Activated CD4-positive, alpha-beta memory T cell treated with anti-CD3 and anti-CD28 coated beads for 36 hours (primary cell): ENCODE measurements at regions not wholly inside any gene's neighbourhood (a gene's known extent, or its start where the extent isn't known, plus 50 kb on each side); places are given as distances from the start of the nearest gene placed in this dataset.
"Not testable (repeated sequence)": the region's sequence is repeated elsewhere in the genome, so short reads cannot be mapped to it uniquely, and the experiment has no call there.

Source experiments
- CTCF ChIA-PET: fragments of 350-600 bp; sonication (Branson Sonifier 250); formaldehyde crosslinking; loops from one replicate; lab custom pipeline; 2021; ENCODE audit warnings: antibody characterized with exemption, inconsistent platforms; lab: Charles Lee
- POLR2A ChIA-PET: fragments of 350-600 bp; sonication (Branson Sonifier 250); formaldehyde crosslinking; loops from one replicate; lab custom pipeline; 2021; ENCODE audit warnings: antibody characterized with exemption; lab: Charles Lee
- DNase-seq: peaks from one replicate; pipeline ENCODE4 v3.0.0-alpha.2; 2020
- H3K27ac Mint-ChIP-seq: one replicate; pipeline ENCODE4 v1.8.0; 2021; ENCODE audit warnings: mixed read lengths
- H3K27me3 Mint-ChIP-seq: one replicate; pipeline ENCODE4 v1.8.0; 2021; ENCODE audit warnings: mixed read lengths
- H3K36me3 Mint-ChIP-seq: one replicate; pipeline ENCODE4 v1.8.0; 2021; ENCODE audit warnings: mixed read lengths
- H3K4me1 Mint-ChIP-seq: one replicate; pipeline ENCODE4 v1.8.0; 2021; ENCODE audit warnings: low read depth, mixed read lengths
- H3K4me3 Mint-ChIP-seq: one replicate; pipeline ENCODE4 v1.8.0; 2021; ENCODE audit warnings: mild to moderate bottlenecking, mixed read lengths
- H3K9me3 Mint-ChIP-seq: one replicate; pipeline ENCODE4 v1.8.0; 2021; ENCODE audit warnings: mixed read lengths
- intact Hi-C: fragments of 100-400 bp; cut with micrococcal nuclease; formaldehyde crosslinking; loops from one replicate; pipeline ENCODE4 v1.15.1; 2023

DNA sequence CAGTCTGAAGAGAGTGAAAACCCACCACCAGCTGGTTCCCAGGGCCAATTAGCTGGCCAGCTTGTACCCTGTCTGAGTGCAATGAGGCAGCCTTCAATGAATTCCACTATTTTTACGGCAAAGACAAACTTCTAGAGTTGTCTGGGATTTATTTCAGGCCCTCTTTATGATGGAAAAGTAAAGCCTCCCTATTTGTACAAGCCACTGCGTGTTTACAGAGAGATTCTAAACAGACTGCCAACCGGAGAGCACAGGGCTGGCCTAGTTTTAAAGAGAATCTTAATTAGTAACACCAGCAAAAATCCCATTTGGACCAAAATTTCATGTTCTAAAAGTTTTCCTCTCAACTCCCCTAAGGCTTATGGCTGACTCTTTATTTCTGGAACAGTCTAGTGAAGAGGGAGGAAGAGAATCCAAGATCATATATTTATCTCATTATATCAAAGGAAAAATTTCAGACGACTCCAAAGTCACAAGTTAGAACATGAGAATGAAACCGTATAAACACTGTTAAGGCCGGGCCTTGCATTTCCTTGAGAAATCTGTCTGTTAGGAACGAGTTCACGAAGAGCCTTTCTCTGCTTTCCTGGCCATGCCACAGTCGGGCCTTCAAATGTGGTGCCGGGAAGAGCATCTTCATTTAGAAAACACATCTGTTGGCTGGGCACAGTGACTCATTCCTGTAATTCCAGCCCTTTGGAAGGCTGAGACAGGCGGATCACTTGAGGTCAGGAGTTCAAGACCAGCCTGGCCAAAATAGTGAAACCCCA, 724.6 kb upstream of the NRP1 start:
- H3K4me3 Mint-ChIP-seq, result no peak overlapping the region
- CTCF ChIA-PET, result no interaction called here

DNA sequence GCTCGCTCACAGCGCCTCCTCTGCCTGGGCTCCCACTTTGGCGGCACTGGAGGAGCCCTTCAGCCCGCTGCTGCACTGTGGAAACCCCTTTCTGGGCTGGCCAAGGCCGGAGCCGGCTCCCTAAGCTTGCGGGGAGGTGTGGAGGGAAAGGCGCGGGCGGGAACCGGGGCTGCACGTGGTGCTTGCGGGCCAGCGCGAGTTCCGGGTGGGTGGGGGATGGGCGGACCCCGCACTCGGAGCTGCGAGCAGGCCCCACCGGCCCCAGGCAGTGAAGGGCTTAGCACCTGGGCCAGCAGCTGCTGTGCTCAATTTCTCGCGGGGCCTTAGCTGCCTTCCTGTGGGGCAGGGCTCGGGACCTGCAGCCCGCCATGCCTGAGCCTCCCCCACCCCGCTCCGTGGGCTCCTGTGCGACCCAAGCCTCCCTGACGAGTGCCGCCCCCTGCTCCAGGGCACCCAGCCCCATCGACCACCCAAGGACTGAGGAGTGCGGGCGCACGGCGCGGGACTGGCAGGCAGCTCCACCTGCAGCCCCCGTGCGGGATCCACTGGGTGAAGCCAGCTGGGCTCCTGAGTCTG, 721.0 kb upstream of the NRP1 start:
- CTCF ChIA-PET, DNase-seq, H3K9me3 Mint-ChIP-seq, H3K27me3 Mint-ChIP-seq, intact Hi-C loops, POLR2A ChIA-PET, H3K4me3 Mint-ChIP-seq, H3K27ac Mint-ChIP-seq, H3K36me3 Mint-ChIP-seq, H3K4me1 Mint-ChIP-seq: not testable (repeated sequence)

More for the DNA sequence above, 724.6 kb upstream of the NRP1 start:
- Mint-ChIP-seq H3K36me3 (no peaks in the 10 kb centered on the region), H3K27me3 (no peaks in the 10 kb centered on the region), H3K4me1 (no peaks in the 10 kb centered on the region), H3K9me3 (peaks cover 18% of the 10 kb centered on the region), H3K27ac (no peak overlapping the region)
- POLR2A ChIA-PET, result no interaction called here
- intact Hi-C loops, result no loop called here
- DNase-seq, result no peak

GRCh38 chr10:34049887-34050286, 715.4 kb upstream of the NRP1 start:
- ChIA-PET CTCF (no interaction called here), POLR2A (no interaction called here)
- H3K9me3 Mint-ChIP-seq, result peaks cover 2% of the 10 kb centered on the region
- H3K27ac Mint-ChIP-seq, result no peak overlapping the region
- intact Hi-C loops, result loop anchor here (5.0 kb wide), 1 partner anchor 72 kb away; no protein-coding TSS in a partner anchor
- peak; percentile 61 for DNase-seq
- H3K4me3 Mint-ChIP-seq, result no peak overlapping the region
- H3K27me3 Mint-ChIP-seq, result peaks cover 17% of the 10 kb centered on the region
- peaks cover 16% of the 10 kb centered on the region for H3K4me1 Mint-ChIP-seq
- no peaks in the 10 kb centered on the region for H3K36me3 Mint-ChIP-seq

DNA sequence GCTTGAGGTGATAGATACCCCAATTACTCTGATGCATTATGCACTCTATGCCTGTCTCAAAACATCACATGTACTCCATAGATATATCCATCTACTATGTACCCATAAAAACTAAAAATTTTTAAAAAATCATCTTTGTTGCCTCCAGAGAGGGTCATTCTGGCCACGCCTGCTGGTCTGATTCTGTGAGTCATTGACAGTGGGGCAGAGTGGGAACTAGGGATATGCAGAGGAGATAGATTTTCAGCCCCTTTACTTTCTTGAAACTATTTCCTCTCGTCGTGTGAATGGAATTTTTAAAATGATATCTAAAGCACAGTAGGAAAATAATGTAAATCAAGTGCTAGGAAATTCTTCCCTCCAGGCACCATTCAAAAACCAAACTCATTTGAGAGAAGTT, 715.0 kb upstream of the NRP1 start:
- H3K27me3 Mint-ChIP-seq, result peaks cover 17% of the 10 kb centered on the region
- peaks cover 16% of the 10 kb centered on the region for H3K4me1 Mint-ChIP-seq
- H3K36me3 Mint-ChIP-seq, result no peaks in the 10 kb centered on the region
- no peak overlapping the region for H3K27ac Mint-ChIP-seq
- DNase-seq, result no peak
- peaks cover 2% of the 10 kb centered on the region for H3K9me3 Mint-ChIP-seq
- intact Hi-C loops, result no loop called here
- H3K4me3 Mint-ChIP-seq, result no peak overlapping the region
- ChIA-PET CTCF (no interaction called here), POLR2A (no interaction called here)

DNA sequence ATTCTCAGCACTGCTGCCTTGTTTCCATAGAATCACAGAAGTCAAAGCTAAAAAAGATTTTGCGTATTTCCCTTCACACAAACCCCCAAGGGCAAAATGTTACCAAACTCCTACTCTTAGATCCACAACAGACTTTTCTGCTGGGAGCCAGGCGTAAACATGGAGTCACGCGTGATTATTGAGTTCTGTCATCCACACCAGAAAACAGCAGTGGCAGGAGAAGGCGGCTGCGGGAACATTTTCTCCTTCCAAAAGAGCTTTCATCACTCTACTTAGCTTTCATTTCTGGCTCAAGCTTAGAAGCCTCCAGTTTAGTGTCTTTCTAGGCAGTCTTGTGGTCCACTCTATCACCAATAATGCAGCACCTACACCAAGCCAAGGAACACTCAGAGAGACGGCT, 712.9 kb upstream of the NRP1 start:
- intact Hi-C loops, result no loop called here
- no peak for DNase-seq
- no peak overlapping the region for H3K4me3 Mint-ChIP-seq
- no peaks in the 10 kb centered on the region for H3K36me3 Mint-ChIP-seq
- no peak overlapping the region for H3K27ac Mint-ChIP-seq
- H3K27me3 Mint-ChIP-seq, result peaks cover 17% of the 10 kb centered on the region
- peaks cover 2% of the 10 kb centered on the region for H3K9me3 Mint-ChIP-seq
- ChIA-PET CTCF (no interaction called here), POLR2A (no interaction called here)
- peaks cover 16% of the 10 kb centered on the region for H3K4me1 Mint-ChIP-seq

GRCh38 chr10:34046506-34047034, 712.1 kb upstream of the NRP1 start:
- no peaks in the 10 kb centered on the region for H3K9me3 Mint-ChIP-seq
- H3K4me1 Mint-ChIP-seq, result peaks cover 13% of the 10 kb centered on the region
- POLR2A ChIA-PET, result no interaction called here
- H3K27me3 Mint-ChIP-seq, result peaks cover 15% of the 10 kb centered on the region
- no peak overlapping the region for H3K27ac Mint-ChIP-seq
- no peak for DNase-seq
- CTCF ChIA-PET, result no interaction called here
- H3K4me3 Mint-ChIP-seq, result no peak overlapping the region
- no peaks in the 10 kb centered on the region for H3K36me3 Mint-ChIP-seq
- intact Hi-C loops, result no loop called here

- POLR2A ChIA-PET, result no interaction called here
- H3K9me3 Mint-ChIP-seq, result no peaks in the 10 kb centered on the region
- H3K4me3 Mint-ChIP-seq, result no peak overlapping the region
- H3K27ac Mint-ChIP-seq, result no peak overlapping the region
- no peak for DNase-seq
- H3K4me1 Mint-ChIP-seq, result peaks cover 10% of the 10 kb centered on the region
- no peaks in the 10 kb centered on the region for H3K36me3 Mint-ChIP-seq
- intact Hi-C loops, result no loop called here
- CTCF ChIA-PET, result no interaction called here
- H3K27me3 Mint-ChIP-seq, result peaks cover 15% of the 10 kb centered on the region
Observed at GRCh38 chr10:34045571-34046190, 711.2 kb upstream of the NRP1 start.

GRCh38 chr10:34041871-34042270, 707.4 kb upstream of the NRP1 start:
- ChIA-PET CTCF (no interaction called here), POLR2A (no interaction called here)
- intact Hi-C loops, result no loop called here
- Mint-ChIP-seq H3K4me3 (no peak overlapping the region), H3K27ac (no peak overlapping the region), H3K4me1 (no peaks in the 10 kb centered on the region), H3K9me3 (no peaks in the 10 kb centered on the region), H3K36me3 (no peaks in the 10 kb centered on the region), H3K27me3 (no peaks in the 10 kb centered on the region)
- no peak for DNase-seq

GRCh38 chr10:34037499-34037898, 703.0 kb upstream of the NRP1 start:
- no peak overlapping the region for H3K27ac Mint-ChIP-seq
- no peaks in the 10 kb centered on the region for H3K4me1 Mint-ChIP-seq
- no peaks in the 10 kb centered on the region for H3K27me3 Mint-ChIP-seq
- DNase-seq, result no peak
- H3K36me3 Mint-ChIP-seq, result no peaks in the 10 kb centered on the region
- ChIA-PET POLR2A (no interaction called here), CTCF (no interaction called here)
- intact Hi-C loops, result no loop called here
- no peak overlapping the region for H3K4me3 Mint-ChIP-seq
- H3K9me3 Mint-ChIP-seq, result no peaks in the 10 kb centered on the region

DNA sequence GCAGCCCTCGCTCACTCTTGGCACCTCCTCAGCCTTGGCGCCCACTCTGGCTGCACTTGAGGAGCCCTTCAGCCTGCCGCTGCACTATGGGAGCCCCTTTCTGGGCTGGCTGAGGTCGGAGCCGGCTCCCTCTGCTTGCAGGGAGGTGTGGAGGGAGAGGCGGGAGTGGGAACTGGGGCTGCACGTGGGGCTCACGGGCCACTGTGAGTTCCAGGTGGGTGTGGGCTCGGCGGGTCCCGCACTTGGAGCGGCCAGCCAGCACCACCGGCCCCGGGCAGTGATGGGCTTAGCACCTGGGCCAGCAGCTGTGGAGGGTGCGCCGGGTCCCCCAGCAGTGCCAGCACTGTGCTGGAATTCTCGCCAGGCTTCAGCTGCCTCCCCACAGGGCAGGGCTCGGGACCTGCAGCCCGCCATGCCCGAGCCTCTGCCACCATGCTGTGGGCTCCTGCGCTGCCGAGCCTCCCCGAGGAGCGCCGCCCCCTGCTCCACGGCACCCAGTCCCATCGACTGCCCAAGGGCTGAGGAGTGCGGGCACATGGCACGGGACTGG, 700.8 kb upstream of the NRP1 start:
- DNase-seq, H3K36me3 Mint-ChIP-seq, intact Hi-C loops, H3K4me3 Mint-ChIP-seq, H3K27ac Mint-ChIP-seq, H3K9me3 Mint-ChIP-seq, POLR2A ChIA-PET, H3K4me1 Mint-ChIP-seq, H3K27me3 Mint-ChIP-seq: not testable (repeated sequence)
- CTCF ChIA-PET, result interaction anchor here (0.6 kb wide), 1 partner anchor 549 kb away, joined by 3 read pairs; no protein-coding TSS in a partner anchor

DNA sequence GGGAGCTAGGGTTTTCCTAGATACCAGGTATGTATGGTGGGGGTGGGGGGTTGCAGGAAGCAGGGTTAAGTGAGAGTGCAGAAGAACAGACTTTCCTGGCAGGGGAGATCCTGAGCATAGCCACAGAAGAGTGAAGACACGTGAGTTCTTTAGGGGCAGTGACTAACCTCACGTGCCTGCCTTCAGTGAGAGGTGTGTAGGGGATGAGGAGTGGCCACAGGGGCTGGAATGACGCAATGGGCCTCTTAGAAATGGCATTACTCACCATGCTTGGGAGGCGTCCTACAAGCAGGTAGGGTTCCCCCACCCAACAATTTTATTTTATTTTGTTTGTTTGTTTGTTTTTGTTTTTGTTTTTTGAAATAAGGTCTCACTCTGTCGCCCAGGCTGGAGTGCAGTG, 698.6 kb upstream of the NRP1 start:
- H3K4me3 Mint-ChIP-seq, result no peak overlapping the region
- intact Hi-C loops, result no loop called here
- POLR2A ChIA-PET, result no interaction called here
- H3K36me3 Mint-ChIP-seq, result no peaks in the 10 kb centered on the region
- CTCF ChIA-PET, result interaction anchor here (0.6 kb wide), 1 partner anchor 287 kb away, joined by 3 read pairs; no protein-coding TSS in a partner anchor
- no peaks in the 10 kb centered on the region for H3K9me3 Mint-ChIP-seq
- no peak for DNase-seq
- H3K4me1 Mint-ChIP-seq, result no peaks in the 10 kb centered on the region
- H3K27me3 Mint-ChIP-seq, result no peaks in the 10 kb centered on the region
- no peak overlapping the region for H3K27ac Mint-ChIP-seq

DNA sequence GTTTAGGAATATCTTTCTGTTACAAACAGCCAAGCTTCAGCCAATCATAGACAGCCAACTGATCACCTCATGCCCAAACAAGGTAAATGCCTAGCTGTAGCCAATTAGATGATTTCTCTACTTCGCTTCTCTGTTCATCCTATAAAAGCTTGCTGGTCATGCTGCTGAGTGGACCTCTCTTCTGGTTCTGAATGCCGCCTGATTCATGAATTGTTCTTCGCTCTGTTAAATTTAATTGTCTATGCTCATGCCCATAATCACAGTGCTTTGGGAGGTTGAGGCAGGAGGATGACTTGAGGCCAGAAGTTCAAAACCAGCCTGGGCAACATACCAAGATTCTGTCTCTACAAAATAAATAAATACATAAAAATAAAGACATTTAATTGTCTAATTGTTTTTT, 698.1 kb upstream of the NRP1 start:
- DNase-seq, result no peak
- CTCF ChIA-PET, result interaction anchor here (0.6 kb wide), 1 partner anchor 287 kb away, joined by 3 read pairs; no protein-coding TSS in a partner anchor
- intact Hi-C loops, result no loop called here
- no peaks in the 10 kb centered on the region for H3K36me3 Mint-ChIP-seq
- no peak overlapping the region for H3K4me3 Mint-ChIP-seq
- H3K27ac Mint-ChIP-seq, result no peak overlapping the region
- no peaks in the 10 kb centered on the region for H3K4me1 Mint-ChIP-seq
- POLR2A ChIA-PET, result no interaction called here
- H3K27me3 Mint-ChIP-seq, result no peaks in the 10 kb centered on the region
- H3K9me3 Mint-ChIP-seq, result no peaks in the 10 kb centered on the region
